Coronary artery (tissue), 2 donors: ENCODE measurements at regions not wholly inside any gene's neighbourhood (a gene's known extent, or its start where the extent isn't known, plus 50 kb on each side); places are given as distances from the start of the nearest gene placed in this dataset.

ENCODE experiments used
- DNase-seq: peaks from one replicate; pipeline ENCODE4 v3.0.0-alpha.2; 2017; ENCODE audit warnings: low spot score
- H3K27ac ChIP-seq, 2 donors: fragments of 200-600 bp; sonication (generic); one replicate each; pipeline ENCODE4 v1.5.1; 2016 to 2019
- H3K4me3 ChIP-seq: fragments of 200-600 bp; sonication (generic); 2 replicates; pipeline ENCODE4 v1.5.1; 2016; ENCODE audit warnings: mild to moderate bottlenecking, moderate library complexity
- TF ChIP-seq, protein P1 (sequence below): fragments of 200-600 bp; sonication (generic); IDR thresholded peaks from one replicate; pipeline ENCODE4 v1.5.1; 2019; ENCODE audit warnings: antibody characterized with exemption

DNA sequence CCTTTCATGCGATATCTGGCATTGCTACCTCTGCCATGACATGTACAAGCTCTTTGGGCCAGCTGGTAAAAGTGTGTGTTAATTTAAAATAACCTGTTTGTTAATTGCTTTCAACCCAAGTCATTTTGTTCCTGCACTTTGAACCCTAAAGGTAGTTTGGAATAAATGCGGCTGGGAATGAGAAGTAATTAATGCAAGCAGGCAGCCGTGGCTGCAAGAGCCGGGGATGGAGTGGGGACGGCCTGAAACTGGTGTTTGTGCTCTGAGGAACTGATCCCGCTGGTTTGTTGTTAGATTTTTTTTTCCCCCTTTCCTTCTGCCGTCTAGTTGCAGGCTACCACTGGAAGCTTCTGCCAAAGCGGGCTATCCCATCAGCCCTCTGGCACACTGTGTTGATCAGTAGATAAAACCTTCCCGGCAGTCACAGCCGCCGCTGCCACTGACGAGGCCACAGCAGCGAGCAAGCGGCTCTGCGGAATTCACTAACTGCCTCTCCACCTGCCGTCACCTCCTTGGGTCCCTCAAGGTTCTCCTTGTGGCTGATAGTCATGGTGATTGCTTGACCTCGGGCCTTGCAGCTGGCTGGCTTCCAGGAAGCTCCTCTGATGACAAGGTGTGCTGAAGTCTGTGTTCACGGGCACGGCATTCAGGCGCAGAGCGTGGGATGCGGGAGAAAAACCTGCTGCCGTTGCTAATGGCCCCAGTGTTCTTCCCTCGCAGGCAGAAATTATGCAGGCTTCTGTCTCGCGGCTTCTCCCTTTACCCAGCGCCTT, 315.9 kb downstream of the TFAP2A start:
- no peak for DNase-seq
- no peak overlapping the region for H3K4me3 ChIP-seq
- no peak overlapping the region for H3K27ac ChIP-seq
- TF ChIP-seq, protein P1, sequence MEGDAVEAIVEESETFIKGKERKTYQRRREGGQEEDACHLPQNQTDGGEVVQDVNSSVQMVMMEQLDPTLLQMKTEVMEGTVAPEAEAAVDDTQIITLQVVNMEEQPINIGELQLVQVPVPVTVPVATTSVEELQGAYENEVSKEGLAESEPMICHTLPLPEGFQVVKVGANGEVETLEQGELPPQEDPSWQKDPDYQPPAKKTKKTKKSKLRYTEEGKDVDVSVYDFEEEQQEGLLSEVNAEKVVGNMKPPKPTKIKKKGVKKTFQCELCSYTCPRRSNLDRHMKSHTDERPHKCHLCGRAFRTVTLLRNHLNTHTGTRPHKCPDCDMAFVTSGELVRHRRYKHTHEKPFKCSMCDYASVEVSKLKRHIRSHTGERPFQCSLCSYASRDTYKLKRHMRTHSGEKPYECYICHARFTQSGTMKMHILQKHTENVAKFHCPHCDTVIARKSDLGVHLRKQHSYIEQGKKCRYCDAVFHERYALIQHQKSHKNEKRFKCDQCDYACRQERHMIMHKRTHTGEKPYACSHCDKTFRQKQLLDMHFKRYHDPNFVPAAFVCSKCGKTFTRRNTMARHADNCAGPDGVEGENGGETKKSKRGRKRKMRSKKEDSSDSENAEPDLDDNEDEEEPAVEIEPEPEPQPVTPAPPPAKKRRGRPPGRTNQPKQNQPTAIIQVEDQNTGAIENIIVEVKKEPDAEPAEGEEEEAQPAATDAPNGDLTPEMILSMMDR, result no peak

DNA sequence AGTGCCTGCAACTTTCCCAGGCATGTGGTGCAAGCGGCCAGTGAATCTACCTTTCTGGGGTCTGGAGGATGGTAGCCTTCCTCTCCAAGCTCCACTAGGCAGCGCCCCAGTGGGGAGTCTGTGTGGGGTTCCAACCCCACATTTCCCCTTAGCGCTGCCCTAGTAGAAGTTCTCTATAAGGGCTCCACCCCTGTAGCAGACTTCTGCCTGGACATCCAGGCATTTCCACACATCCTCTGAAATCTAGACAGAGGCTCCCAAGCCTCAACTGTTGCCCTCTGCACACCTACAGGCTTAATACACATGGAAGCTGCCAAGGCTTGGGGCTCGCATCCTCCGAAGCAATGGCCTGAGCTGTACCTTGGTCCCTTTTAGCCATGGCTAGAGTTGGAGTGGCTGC, 321.6 kb downstream of the TFAP2A start:
- no peak for DNase-seq
- TF ChIP-seq, protein P1, result no peak
- no peak overlapping the region for H3K4me3 ChIP-seq
- H3K27ac ChIP-seq, result no peak overlapping the region

DNA sequence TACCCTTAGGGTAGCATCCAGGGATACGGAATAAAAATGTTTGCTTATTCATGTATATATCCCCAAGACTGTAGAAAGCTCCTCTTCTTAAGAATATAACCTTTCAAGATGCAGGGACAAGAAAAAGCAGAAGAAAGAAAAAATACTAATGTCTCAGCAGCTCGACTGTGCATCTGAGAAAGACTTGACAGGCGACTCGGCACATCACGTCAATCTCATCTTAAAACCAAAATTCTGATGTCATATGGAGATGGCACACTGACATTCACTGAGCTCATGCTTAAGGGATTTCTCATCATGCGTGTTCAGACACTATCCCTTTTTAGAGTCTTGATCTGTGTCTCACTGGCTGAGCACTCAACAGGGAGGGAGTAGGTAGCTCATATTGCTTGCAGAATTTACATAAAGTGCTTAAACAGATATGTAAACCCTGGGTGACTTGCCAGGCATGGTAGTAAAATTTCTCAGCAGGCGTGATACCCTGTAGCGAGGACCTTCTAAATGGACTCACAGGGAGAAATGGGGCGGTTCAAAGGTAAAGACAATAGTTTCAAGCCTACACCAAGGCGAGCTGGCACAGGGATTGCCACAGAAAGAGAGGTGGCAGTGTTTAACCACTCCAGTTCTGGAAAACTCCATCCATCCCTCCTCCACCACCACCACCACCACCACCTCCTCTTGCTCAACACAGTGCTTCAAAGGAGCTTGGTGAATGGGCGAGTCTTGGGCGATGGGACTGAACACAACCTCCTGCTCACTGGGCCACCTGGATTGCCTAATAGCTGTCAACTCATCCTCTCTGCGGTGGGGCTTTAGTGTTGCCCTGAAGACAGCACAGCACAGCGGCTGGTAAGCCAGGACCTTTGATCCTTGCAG, 330.5 kb downstream of the TFAP2A start:
- TF ChIP-seq, protein P1, result no peak
- Histone ChIP-seq H3K4me3 (no peak overlapping the region), H3K27ac (no peak overlapping the region)
- no peak for DNase-seq

DNA sequence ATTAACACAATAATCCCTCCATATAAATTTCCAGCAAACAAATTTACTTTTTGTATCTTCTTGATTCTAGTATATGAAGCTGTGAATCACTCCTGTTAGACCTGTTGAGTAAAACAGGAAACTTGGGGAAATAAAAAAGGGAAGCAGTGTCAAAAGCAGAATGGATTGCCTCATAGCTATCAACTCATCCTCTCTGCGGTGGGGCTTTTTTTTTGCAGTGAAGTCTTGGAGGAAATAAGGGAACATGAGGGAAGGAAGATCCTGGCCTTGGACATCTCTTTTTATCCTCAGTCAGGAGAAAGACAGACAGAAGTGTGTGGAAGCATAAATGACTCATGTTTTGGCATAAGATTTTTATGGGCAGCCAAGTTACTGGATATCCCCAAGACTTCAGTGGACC, 332.5 kb downstream of the TFAP2A start:
- TF ChIP-seq, protein P1, result no peak
- DNase-seq, result no peak
- Histone ChIP-seq H3K4me3 (no peak overlapping the region), H3K27ac (no peak overlapping the region)

DNA sequence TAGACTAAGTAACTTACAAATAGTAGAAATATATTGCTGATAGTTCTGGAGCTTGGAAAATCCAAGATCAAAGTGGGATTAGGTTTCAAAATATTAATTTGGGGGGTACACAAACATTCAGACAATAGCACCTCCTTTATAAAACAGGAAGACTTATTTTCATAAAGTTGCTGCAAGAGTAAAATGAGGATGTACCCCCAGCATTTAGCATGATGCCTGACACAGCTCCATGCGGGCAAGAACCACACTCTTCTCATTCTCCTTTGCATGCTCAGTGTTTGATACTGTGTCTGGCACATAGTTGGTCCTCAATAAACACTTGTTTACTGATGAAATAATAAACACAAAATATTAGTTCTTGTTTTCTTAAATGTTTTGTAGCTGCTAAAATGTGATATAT, 332.9 kb downstream of the TFAP2A start:
- H3K4me3 ChIP-seq, result no peak overlapping the region
- no peak overlapping the region for H3K27ac ChIP-seq
- no peak for DNase-seq
- TF ChIP-seq, protein P1, result no peak

DNA sequence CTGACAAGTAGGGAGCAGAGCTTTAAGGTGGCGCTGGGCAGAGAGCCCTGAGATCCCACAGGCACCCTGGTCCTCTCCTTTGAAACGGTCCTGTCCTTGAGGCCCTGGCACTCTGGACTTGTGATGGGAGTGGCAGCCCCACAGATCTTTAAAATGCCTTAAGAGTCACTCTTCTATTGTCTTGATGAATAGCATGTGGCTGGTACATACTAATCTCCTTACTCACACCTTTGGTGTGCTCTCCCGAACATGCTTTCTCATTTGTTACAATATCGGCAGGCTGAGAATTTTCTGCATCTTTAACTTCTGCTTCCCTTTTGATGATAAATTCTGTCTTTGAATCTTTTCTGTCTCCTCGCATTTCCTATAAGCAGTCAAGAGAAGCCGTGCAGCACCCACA, 333.8 kb downstream of the TFAP2A start:
- TF ChIP-seq, protein P1, result no peak
- no peak overlapping the region for H3K4me3 ChIP-seq
- H3K27ac ChIP-seq, result no peak overlapping the region
- no peak for DNase-seq
